ENCODE measurements at regions not wholly inside any gene's neighbourhood (a gene's known extent, or its start where the extent isn't known, plus 50 kb on each side); places are given as distances from the start of the nearest gene placed in this dataset.

GRCh38 chr4:100938698-100939097 is 408.6 kb downstream of the PPP3CA start:
- ATAC-seq (no peak), DNase-seq (no peak)
- Histone ChIP-seq H3K36me3 (no peaks in the 10 kb centered on the region), H3K9me3 (no peaks in the 10 kb centered on the region), H3K27me3 (no peaks in the 10 kb centered on the region), H3K27ac (no peak overlapping the region), H3K4me3 (no peak overlapping the region), H3K4me1 (no peaks in the 10 kb centered on the region)
- TF ChIP-seq CTCF (IDR thresholded peaks at IDR 0.05), result no peak
- intact Hi-C loops (cut with DNase I), result no loop called here

- Histone ChIP-seq H3K36me3 (no peaks in the 10 kb centered on the region), H3K4me3 (no peak overlapping the region), H3K27me3 (no peaks in the 10 kb centered on the region), H3K27ac (no peak overlapping the region), H3K9me3 (no peaks in the 10 kb centered on the region), H3K4me1 (no peaks in the 10 kb centered on the region)
- no peak for TF ChIP-seq CTCF (IDR thresholded peaks at IDR 0.05)
- intact Hi-C loops (cut with DNase I), result no loop called here
- no peak for DNase-seq
- ATAC-seq, result no peak
Observed at GRCh38 chr4:100936661-100937375, 410.5 kb downstream of the PPP3CA start.

DNA sequence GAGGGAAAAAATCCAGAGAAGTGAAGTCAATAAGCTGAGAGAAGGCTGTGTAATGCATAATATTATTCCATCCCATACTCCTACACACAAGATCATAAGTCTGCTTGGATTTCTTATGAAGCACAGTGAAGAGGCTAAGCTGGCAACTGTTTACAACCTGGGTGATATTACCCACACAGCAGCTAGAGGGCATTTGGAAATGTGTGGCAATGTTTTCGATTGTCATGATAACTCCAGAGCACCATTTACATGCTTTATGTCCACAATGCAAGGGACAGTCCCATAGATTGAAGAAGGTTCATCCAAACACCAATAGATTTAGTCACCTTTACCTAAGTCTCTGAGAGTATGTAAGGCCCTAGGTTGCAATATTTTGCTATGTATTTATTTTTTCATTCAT is 412.2 kb downstream of the PPP3CA start:
- Histone ChIP-seq H3K27me3 (no peaks in the 10 kb centered on the region), H3K9me3 (no peaks in the 10 kb centered on the region), H3K27ac (no peak overlapping the region), H3K4me1 (no peaks in the 10 kb centered on the region), H3K4me3 (no peak overlapping the region), H3K36me3 (no peaks in the 10 kb centered on the region)
- DNase-seq (no peak), ATAC-seq (no peak)
- intact Hi-C loops (cut with DNase I), result no loop called here
- TF ChIP-seq CTCF (IDR thresholded peaks at IDR 0.05), result peak; percentile 18

DNA sequence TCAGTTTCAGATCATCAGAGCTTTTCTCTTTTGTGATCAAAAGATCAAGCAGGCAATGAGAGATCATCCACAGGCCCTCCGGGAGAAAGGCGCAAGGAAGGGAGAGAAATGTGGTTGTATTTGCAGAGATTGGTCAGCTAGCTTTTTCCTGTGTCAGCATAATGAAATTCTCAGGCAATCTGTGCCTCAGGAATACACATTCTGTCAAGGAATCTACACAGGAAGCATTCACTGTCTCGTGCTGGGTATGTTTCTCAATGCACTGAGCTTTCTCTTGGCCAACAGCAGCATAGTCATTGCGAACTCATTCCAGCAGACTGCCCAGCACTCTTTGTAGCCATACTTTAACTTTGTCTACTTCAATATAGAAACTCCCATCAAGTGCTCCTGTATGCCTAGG is 413.7 kb downstream of the PPP3CA start:
- Histone ChIP-seq H3K27me3 (no peaks in the 10 kb centered on the region), H3K4me3 (no peak overlapping the region)

GRCh38 chr4:100929758-100930157 is 411.9 kb upstream of the EMCN start:
- no peaks in the 10 kb centered on the region for H3K27me3 ChIP-seq
- no peaks in the 10 kb centered on the region for H3K36me3 ChIP-seq
- H3K27ac ChIP-seq, result no peak overlapping the region
- no peaks in the 10 kb centered on the region for H3K4me1 ChIP-seq
- no peak overlapping the region for H3K4me3 ChIP-seq
- DNase-seq (no peak), ATAC-seq (no peak)
- H3K9me3 ChIP-seq, result no peaks in the 10 kb centered on the region
- TF ChIP-seq CTCF (IDR thresholded peaks at IDR 0.05), result no peak
- intact Hi-C loops (cut with DNase I), result no loop called here

More for the DNA sequence above, 413.7 kb downstream of the PPP3CA start:
- ATAC-seq, result peak; percentile 35
- no peak for TF ChIP-seq CTCF (IDR thresholded peaks at IDR 0.05)
- no peaks in the 10 kb centered on the region for H3K36me3 ChIP-seq
- H3K9me3 ChIP-seq, result no peaks in the 10 kb centered on the region
- no peak overlapping the region for H3K27ac ChIP-seq
- DNase-seq, result no peak
- no peaks in the 10 kb centered on the region for H3K4me1 ChIP-seq
- intact Hi-C loops (cut with DNase I), result no loop called here

DNA sequence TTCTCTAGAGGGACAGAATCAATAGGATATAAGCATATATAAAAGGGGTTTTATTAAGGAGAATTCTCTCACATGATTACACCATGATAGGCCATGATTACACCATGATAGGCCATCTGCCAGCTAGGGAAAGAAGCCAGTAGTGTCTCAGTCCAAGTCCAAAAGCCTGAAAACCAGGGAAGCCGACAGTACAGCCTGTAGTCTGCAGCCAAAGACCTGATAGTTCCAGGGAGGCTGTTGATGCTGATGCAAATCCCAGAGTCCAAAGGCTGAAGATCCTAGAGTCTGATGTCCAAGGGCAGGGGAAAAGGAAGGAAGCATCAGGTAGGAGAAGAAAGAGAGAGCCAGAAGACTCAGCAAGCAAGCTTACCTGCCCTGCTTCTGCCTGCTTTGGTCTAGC is 411.3 kb upstream of the EMCN start:
- TF ChIP-seq CTCF (IDR thresholded peaks at IDR 0.05), result no peak

More for the DNA sequence above, 411.3 kb upstream of the EMCN start:
- intact Hi-C loops (cut with DNase I), result no loop called here
- Histone ChIP-seq H3K4me1 (no peaks in the 10 kb centered on the region), H3K36me3 (no peaks in the 10 kb centered on the region), H3K9me3 (no peaks in the 10 kb centered on the region), H3K27ac (no peak overlapping the region), H3K4me3 (no peak overlapping the region), H3K27me3 (no peaks in the 10 kb centered on the region)
- ATAC-seq (no peak), DNase-seq (no peak)
